ENCODE measurements at regions not wholly inside any gene's neighbourhood (a gene's known extent, or its start where the extent isn't known, plus 50 kb on each side); places are given as distances from the start of the nearest gene placed in this dataset.

DNA sequence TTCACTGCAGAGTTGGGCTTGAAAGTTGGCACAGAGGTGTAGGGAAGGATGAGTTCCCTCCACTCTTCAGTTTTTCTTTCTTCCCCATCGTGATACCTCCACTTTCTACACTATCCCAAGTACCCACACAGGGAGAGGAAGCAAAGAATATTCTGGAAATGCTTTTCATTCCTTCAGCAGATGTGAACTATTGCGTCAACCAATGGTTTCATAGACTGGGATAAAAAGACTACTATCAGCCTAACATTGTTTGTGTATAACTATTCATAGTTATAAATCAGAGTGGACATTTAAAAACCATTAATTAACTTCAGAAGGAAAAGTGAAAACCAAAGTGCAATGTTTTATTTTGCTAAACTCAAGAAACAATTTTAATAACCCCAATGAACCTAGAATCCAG, 63.6 kb upstream of the MAMDC2 start:
- Histone ChIP-seq H3K4me3 (no peak overlapping the region), H3K9me3 (no peaks in the 10 kb centered on the region), H3K27me3 (no peaks in the 10 kb centered on the region), H3K4me1 (no peaks in the 10 kb centered on the region), H3K27ac (peak overlapping the region in 1 of 2 donors; percentile 25), H3K36me3 (no peaks in the 10 kb centered on the region)
- no peak for DNase-seq
- intact Hi-C loops (cut with DNase I; ENCODE audit: low total_unique reads): no loop called here
- TF ChIP-seq POLR2A (IDR thresholded peaks at IDR 0.05): no peak
- no peak for TF ChIP-seq CTCF (IDR thresholded peaks at IDR 0.05)

DNA sequence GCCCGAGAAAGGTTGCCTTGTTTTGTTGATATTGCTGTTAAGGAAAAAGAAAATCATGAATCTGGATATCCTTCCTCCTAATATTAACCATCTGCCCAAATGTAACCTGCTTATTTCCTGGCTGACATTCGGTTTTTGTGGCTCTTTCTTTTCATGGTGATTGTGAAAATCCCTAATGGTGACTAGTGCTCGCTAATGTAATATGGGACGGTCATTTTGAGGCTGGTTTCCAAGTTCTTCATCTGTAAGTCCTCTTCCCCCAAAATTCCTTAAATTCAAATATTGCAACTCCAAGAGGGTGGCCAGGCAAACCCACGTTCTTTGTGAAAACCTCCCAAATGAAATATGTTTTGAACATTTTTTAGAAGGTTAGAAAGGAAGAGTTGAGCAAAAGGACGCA, 63.1 kb upstream of the MAMDC2 start:
- Histone ChIP-seq H3K36me3 (no peaks in the 10 kb centered on the region), H3K27ac (peak overlapping the region; percentile 15 to 26), H3K4me3 (no peak overlapping the region), H3K27me3 (no peaks in the 10 kb centered on the region), H3K9me3 (no peaks in the 10 kb centered on the region), H3K4me1 (no peaks in the 10 kb centered on the region)
- intact Hi-C loops (cut with DNase I; ENCODE audit: low total_unique reads): no loop called here
- TF ChIP-seq POLR2A (IDR thresholded peaks at IDR 0.05) (no peak), CTCF (IDR thresholded peaks at IDR 0.05) (no peak)
- DNase-seq: peak in 1 of 2 donors; percentile 47

GRCh38 chr9:69981686-69982445, 61.8 kb upstream of the MAMDC2 start:
- peak overlapping the region in 1 of 2 donors; percentile 23 for H3K27ac ChIP-seq

GRCh38 chr9:69984831-69985230, 58.8 kb upstream of the MAMDC2 start:
- Histone ChIP-seq H3K9me3 (no peaks in the 10 kb centered on the region), H3K27me3 (no peaks in the 10 kb centered on the region), H3K4me1 (no peaks in the 10 kb centered on the region), H3K27ac (no peak overlapping the region), H3K4me3 (no peak overlapping the region), H3K36me3 (no peaks in the 10 kb centered on the region)
- intact Hi-C loops (cut with DNase I; ENCODE audit: low total_unique reads): no loop called here
- TF ChIP-seq CTCF (IDR thresholded peaks at IDR 0.05): no peak
- DNase-seq: no peak

More at GRCh38 chr9:69981686-69982445, 61.8 kb upstream of the MAMDC2 start:
- intact Hi-C loops (cut with DNase I; ENCODE audit: low total_unique reads): no loop called here
- H3K4me3 ChIP-seq: no peak overlapping the region
- no peaks in the 10 kb centered on the region for H3K4me1 ChIP-seq
- TF ChIP-seq CTCF (IDR thresholded peaks at IDR 0.05): no peak
- TF ChIP-seq POLR2A (IDR thresholded peaks at IDR 0.05): no peak
- no peaks in the 10 kb centered on the region for H3K9me3 ChIP-seq
- H3K36me3 ChIP-seq: no peaks in the 10 kb centered on the region
- DNase-seq: no peak
- H3K27me3 ChIP-seq: no peaks in the 10 kb centered on the region

DNA sequence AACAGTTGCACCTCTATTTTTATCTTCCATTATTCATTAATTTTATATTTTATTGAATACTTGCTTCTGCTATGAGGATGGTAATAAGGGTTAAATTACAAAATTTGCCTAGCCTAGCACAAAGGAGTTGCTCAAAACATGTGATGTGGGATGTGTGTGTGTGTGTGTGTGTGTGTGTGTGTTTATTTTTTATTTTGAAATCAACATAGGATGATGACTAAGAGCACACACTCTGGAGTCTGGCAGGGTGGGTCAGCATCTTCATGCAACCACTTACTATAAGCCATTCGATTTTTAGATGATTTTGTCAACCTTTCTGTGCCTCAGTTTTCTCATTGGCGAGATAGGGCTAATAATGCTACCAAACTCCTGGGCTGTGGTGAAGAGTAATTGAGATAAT, 57.7 kb upstream of the MAMDC2 start:
- TF ChIP-seq CTCF (IDR thresholded peaks at IDR 0.05): no peak
- TF ChIP-seq POLR2A (IDR thresholded peaks at IDR 0.05): no peak
- no peaks in the 10 kb centered on the region for H3K9me3 ChIP-seq
- no peak overlapping the region for H3K4me3 ChIP-seq
- intact Hi-C loops (cut with DNase I; ENCODE audit: low total_unique reads): no loop called here
- H3K27ac ChIP-seq: no peak overlapping the region
- no peaks in the 10 kb centered on the region for H3K27me3 ChIP-seq
- H3K36me3 ChIP-seq: no peaks in the 10 kb centered on the region
- no peak for DNase-seq
- no peaks in the 10 kb centered on the region for H3K4me1 ChIP-seq
